HUES6 (cell line): ENCODE measurements at regions not wholly inside any gene's neighbourhood (a gene's known extent, or its start where the extent isn't known, plus 50 kb on each side); places are given as distances from the start of the nearest gene placed in this dataset.
"Not testable (repeated sequence)": the region's sequence is repeated elsewhere in the genome, so short reads cannot be mapped to it uniquely, and the experiment has no call there.

Experiments
- H3K27ac ChIP-seq: 2 replicates; pipeline ENCODE4 v1.7.0; 2013; ENCODE audit warnings: low read depth, mild to moderate bottlenecking, low read length, inconsistent platforms
- H3K27me3 ChIP-seq: 2 replicates; pipeline ENCODE4 v1.6.1; 2013; ENCODE audit warnings: low read length; ENCODE audit not compliant: control insufficient read depth, insufficient read depth
- H3K36me3 ChIP-seq: 2 replicates; pipeline ENCODE4 v1.6.1; 2013; ENCODE audit warnings: low read length; ENCODE audit not compliant: control insufficient read depth, insufficient read depth
- H3K4me1 ChIP-seq: 2 replicates; pipeline ENCODE4 v1.6.1; 2013; ENCODE audit warnings: low read length; ENCODE audit not compliant: control insufficient read depth, insufficient read depth
- H3K4me3 ChIP-seq: 2 replicates; pipeline ENCODE4 v1.5.1; 2013; ENCODE audit warnings: low read depth, low read length
- H3K9ac ChIP-seq: one replicate; pipeline ENCODE4 v1.6.1; 2013; ENCODE audit warnings: mild to moderate bottlenecking, low read length
- H3K9me3 ChIP-seq: 2 replicates; pipeline ENCODE4 v1.6.1; 2013; ENCODE audit warnings: low read depth, low read length; ENCODE audit not compliant: control insufficient read depth, insufficient read depth

- H3K9ac ChIP-seq = no peak overlapping the region
- no peaks in the 10 kb centered on the region for H3K4me1 ChIP-seq
- peaks cover 14% of the 10 kb centered on the region; the same call in 1 of the 2 replicates for H3K9me3 ChIP-seq
- H3K27me3 ChIP-seq = no peaks in the 10 kb centered on the region
- H3K36me3 ChIP-seq = no peaks in the 10 kb centered on the region
- H3K4me3 ChIP-seq = no peak overlapping the region
- no peak overlapping the region for H3K27ac ChIP-seq
Measured at GRCh38 chr3:130800829-130801228, 54.2 kb upstream of the PIK3R4 start.

GRCh38 chr3:130801473-130801872, 54.8 kb upstream of the PIK3R4 start:
- no peaks in the 10 kb centered on the region for H3K27me3 ChIP-seq
- no peaks in the 10 kb centered on the region for H3K36me3 ChIP-seq
- no peak overlapping the region for H3K9ac ChIP-seq
- no peak overlapping the region for H3K4me3 ChIP-seq
- no peak overlapping the region for H3K27ac ChIP-seq
- peaks cover 14% of the 10 kb centered on the region; the same call in 1 of the 2 replicates for H3K9me3 ChIP-seq
- H3K4me1 ChIP-seq = no peaks in the 10 kb centered on the region

DNA sequence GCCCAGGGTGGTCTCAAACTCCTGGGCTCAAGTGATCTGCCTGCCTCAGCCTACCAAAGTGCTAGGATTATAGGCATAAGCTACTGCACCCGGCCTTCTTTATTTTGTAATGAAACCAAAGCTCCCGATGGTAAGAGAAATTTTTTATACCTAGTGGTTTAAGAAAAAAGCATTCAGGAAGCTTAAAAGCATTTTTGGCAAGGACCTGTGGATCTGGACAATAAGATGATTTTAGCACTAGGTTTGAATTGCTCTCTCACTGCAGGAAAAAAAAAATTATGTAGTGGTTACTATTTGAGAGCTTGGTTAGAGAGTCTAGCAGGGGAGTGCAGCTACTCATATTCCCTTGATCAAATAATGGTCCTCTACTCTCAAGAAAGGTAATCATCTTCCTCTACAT, 64.9 kb upstream of the PIK3R4 start:
- H3K27ac ChIP-seq = no peak overlapping the region

DNA sequence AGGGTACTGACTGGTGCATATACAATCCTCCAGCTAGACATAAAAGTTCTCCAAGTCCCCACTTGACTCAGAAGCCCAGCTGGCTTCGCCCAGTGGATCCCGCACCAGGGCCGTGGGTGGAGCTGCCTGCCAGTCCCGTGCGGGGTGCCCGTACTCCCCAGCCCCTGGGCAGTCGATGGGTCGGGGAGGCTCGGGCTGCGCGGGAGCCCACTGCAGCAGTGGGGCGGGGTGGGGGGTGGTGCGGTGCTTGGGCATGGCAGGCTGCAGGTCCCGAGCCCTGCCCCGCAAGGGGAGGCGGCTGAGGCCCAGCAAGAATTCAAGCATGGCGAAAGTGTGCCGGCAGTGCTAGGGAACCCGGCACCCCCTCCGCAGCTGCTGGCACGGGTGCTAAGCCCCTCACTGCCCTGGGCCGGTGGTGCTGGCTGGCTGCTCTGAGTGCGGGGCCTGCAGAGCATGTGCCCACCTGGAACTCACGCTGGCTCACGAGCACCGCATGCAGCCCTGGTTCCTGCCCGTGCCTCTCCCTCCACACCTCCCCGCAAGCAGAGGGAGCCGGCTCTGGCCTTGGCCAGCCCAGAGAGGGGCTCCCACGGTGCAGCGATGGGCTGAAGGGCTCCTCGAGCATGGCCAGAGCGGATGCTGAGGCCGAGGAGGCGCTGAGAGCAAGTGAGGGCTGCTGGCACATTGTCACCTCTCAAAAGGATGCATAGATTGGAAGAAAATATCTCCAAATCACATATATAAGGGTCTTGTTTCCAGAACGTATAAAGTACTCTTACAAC, 68.3 kb upstream of the PIK3R4 start:
- H3K9ac ChIP-seq = no peak overlapping the region
- H3K9me3 ChIP-seq = peaks cover 19% of the 10 kb centered on the region
- peaks cover 8% of the 10 kb centered on the region; the same call in 1 of the 2 replicates for H3K4me1 ChIP-seq
- H3K27ac ChIP-seq = no peak overlapping the region
- H3K4me3 ChIP-seq = no peak overlapping the region
- H3K36me3 ChIP-seq = no peaks in the 10 kb centered on the region
- no peaks in the 10 kb centered on the region for H3K27me3 ChIP-seq

More for the DNA sequence above, 64.9 kb upstream of the PIK3R4 start:
- H3K4me3 ChIP-seq = no peak overlapping the region
- H3K36me3 ChIP-seq = no peaks in the 10 kb centered on the region
- peaks cover 19% of the 10 kb centered on the region for H3K9me3 ChIP-seq
- no peaks in the 10 kb centered on the region for H3K27me3 ChIP-seq
- no peak overlapping the region for H3K9ac ChIP-seq
- 0 out of 2 replicates have a peak, but pooled peaks cover 3% of the 10 kb centered on the region for H3K4me1 ChIP-seq

DNA sequence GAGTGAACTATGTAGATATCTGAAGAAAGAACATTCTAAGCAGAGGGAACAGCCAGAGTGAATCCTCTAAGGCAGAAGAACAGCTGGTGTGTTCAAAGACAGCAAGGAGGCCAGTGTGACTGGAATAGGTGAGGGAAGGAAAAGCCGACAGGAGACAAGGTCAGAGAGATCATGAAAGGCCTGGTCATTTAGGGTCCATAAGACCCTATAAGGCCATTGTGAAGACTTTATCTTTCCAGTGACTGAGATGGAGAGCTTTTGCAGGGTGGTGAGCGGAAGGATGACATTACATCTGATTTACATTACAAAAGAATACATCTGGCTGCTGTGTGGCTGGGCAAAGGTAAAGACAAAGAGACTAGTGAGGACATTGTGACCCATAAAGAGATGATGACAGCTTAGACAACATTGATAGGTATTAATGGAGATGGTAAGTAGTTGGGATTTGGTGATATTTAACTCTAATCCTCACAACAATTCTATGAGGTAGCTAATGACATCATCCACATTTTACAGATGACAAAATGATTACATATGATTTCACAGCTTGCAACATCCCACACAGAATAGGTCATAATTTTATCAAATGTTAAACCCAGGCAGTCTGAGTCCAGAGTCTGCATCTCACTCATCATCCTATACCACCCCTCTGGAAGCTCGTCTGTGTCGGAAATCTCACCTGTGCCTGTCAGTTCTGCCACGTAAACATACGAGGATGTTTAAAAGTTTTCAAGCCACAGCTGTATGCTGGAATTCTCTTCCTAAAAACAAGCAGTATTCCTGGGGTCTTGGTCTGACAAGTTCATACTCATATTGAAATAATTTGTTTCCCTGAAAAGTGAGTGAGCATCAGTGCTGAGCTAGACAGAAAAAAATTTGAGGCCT, 70.2 kb upstream of the PIK3R4 start:
- no peaks in the 10 kb centered on the region for H3K27me3 ChIP-seq

GRCh38 chr3:130818066-130818465, 71.4 kb upstream of the PIK3R4 start:
- not testable (repeated sequence) for H3K27ac ChIP-seq, H3K4me1 ChIP-seq, H3K9ac ChIP-seq, H3K36me3 ChIP-seq, H3K4me3 ChIP-seq, H3K27me3 ChIP-seq
- peaks cover 16% of the 10 kb centered on the region for H3K9me3 ChIP-seq

More for the DNA sequence above, 70.2 kb upstream of the PIK3R4 start:
- Histone ChIP-seq H3K4me3 (no peak overlapping the region), H3K27ac (no peak overlapping the region), H3K9me3 (peaks cover 16% of the 10 kb centered on the region), H3K36me3 (no peaks in the 10 kb centered on the region), H3K4me1 (peaks cover 8% of the 10 kb centered on the region), H3K9ac (no peak overlapping the region)

DNA sequence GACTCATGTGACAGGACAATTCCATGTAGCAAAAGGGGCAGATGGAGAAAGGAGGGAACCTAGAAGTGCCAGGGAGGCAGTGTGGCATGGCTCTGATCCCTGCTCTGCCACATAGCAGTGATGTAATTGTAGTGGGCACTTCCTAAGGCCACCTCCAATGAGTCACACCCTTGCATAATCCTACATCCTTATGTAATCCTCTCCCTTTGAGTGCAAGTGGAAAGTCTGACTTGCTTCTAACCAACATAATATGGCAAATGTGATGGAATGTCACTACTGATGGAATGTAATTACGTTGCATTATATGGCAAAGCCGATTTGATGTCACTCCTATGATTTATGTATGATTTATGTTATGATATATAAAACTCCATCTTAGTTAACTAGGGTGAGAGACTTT, 72.9 kb upstream of the ATP2C1 start:
- Histone ChIP-seq H3K9me3 (no peaks in the 10 kb centered on the region; the same call in 1 of the 2 replicates), H3K4me3 (no peak overlapping the region), H3K27me3 (no peaks in the 10 kb centered on the region), H3K9ac (no peak overlapping the region), H3K36me3 (no peaks in the 10 kb centered on the region), H3K4me1 (peaks cover 8% of the 10 kb centered on the region), H3K27ac (no peak overlapping the region)

DNA sequence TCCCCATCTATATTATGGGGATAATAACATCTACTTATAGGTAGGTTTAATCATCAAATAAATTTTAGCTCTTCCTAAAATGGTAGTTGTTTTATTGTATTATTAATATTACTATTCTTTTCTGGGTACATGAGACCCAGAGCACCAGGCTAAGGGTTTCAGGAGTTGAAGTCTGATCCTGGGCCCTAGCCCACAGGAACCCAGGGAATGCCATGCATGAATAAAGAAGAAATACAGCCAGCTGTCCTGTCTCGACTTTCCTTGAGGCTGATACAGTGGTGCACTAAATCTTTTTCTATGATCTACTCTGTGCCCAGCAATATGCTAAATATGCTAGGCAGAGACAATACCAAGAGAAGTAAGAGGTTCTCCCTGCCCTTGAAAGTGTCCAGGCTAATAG, 72.1 kb upstream of the ATP2C1 start:
- Histone ChIP-seq H3K36me3 (no peaks in the 10 kb centered on the region), H3K4me3 (no peak overlapping the region), H3K4me1 (peaks cover 2% of the 10 kb centered on the region), H3K27ac (no peak overlapping the region), H3K9ac (no peak overlapping the region), H3K9me3 (no peaks in the 10 kb centered on the region; the same call in 1 of the 2 replicates), H3K27me3 (no peaks in the 10 kb centered on the region)

DNA sequence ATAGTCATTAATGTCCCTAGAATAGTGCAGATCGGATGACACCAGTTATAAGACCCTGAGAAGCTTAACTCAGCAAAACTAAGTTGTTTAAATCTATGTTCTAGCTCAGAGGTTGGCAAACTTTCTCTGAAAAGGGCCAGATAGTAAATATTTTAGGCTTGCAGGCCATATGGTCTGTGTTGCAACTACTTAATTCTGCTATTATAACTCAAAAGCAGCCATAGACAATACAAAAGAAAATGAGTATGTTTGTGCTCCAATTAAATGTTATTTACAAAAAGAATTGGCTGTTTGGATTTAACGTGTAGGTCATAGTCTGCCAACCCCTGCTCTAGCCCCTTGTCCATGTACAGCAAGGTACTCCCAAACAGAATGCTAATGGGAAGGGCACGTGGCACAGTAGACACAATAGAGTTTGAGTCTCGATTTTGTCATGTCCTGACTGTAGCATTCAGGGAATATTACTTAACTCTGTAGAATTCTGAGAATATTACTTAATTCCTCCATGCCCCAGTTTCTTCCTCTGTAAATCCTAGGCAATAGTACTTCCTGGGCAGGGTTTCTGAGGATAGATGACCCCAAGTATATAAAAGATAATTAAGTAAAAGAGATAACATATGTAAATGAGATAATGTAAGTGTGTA, 70.5 kb upstream of the ATP2C1 start:
- Histone ChIP-seq H3K4me3 (no peak overlapping the region), H3K9me3 (no peaks in the 10 kb centered on the region), H3K36me3 (no peaks in the 10 kb centered on the region), H3K9ac (no peak overlapping the region), H3K27me3 (no peaks in the 10 kb centered on the region), H3K4me1 (no peaks in the 10 kb centered on the region; the same call in none of the 2 replicates), H3K27ac (no peak overlapping the region)

GRCh38 chr3:130823996-130824395, 69.9 kb upstream of the ATP2C1 start:
- Histone ChIP-seq H3K36me3 (no peaks in the 10 kb centered on the region), H3K27ac (no peak overlapping the region), H3K27me3 (no peaks in the 10 kb centered on the region), H3K4me3 (no peak overlapping the region), H3K9ac (no peak overlapping the region), H3K4me1 (peaks cover 4% of the 10 kb centered on the region), H3K9me3 (no peaks in the 10 kb centered on the region)
